ENCODE measurements at regions not wholly inside any gene's neighbourhood (a gene's known extent, or its start where the extent isn't known, plus 50 kb on each side); places are given as distances from the start of the nearest gene placed in this dataset.

DNA sequence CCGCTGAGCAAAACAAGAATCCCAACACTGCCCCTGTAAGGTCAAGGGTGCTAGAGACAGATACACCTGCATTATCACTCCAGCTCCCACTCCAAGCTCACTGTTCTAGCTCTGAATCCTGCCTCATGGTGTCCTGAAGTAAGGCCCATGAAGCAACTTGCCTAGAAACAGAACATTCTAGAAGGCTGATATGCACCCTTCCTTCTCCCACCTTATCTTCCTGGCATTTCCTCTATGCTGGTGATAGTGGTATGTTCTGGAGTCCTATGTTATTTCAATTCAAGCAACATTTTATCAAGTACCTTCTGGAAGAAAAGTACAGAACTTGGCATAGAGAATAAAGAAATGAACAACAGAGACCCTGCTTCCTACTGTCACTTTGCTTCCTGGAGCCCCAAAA is 317.1 kb upstream of the KAZN start (continued):
- TF ChIP-seq, protein P1, sequence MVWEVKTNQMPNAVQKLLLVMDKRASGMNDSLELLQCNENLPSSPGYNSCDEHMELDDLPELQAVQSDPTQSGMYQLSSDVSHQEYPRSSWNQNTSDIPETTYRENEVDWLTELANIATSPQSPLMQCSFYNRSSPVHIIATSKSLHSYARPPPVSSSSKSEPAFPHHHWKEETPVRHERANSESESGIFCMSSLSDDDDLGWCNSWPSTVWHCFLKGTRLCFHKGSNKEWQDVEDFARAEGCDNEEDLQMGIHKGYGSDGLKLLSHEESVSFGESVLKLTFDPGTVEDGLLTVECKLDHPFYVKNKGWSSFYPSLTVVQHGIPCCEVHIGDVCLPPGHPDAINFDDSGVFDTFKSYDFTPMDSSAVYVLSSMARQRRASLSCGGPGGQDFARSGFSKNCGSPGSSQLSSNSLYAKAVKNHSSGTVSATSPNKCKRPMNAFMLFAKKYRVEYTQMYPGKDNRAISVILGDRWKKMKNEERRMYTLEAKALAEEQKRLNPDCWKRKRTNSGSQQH (CRISPR knock-in tag; IDR thresholded peaks at IDR 0.05; ENCODE audit: low read depth), result no peak
- TF ChIP-seq, protein P2, sequence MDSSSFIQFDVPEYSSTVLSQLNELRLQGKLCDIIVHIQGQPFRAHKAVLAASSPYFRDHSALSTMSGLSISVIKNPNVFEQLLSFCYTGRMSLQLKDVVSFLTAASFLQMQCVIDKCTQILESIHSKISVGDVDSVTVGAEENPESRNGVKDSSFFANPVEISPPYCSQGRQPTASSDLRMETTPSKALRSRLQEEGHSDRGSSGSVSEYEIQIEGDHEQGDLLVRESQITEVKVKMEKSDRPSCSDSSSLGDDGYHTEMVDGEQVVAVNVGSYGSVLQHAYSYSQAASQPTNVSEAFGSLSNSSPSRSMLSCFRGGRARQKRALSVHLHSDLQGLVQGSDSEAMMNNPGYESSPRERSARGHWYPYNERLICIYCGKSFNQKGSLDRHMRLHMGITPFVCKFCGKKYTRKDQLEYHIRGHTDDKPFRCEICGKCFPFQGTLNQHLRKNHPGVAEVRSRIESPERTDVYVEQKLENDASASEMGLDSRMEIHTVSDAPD (CRISPR knock-in tag; IDR thresholded peaks at IDR 0.05), result no peak
- TF ChIP-seq PTBP1 (IDR thresholded peaks at IDR 0.05; ENCODE audit: low read depth, low read length, poor library complexity, severe bottlenecking) (no peak), ETV5 (CRISPR knock-in tag; IDR thresholded peaks at IDR 0.05; ENCODE audit: borderline replicate concordance) (no peak), KAT2B (IDR thresholded peaks at IDR 0.05; ENCODE audit: borderline replicate concordance, low read depth, low read length) (no peak)

GRCh38 chr1:14282707-14283106 is 315.8 kb upstream of the KAZN start:
- Histone ChIP-seq H2AFZ (ENCODE audit: low read length) (no peak overlapping the region), H3K9me3 (ENCODE audit: low read length) (no peaks in the 10 kb centered on the region), H3K27me3 (ENCODE audit: control insufficient read depth in 1 of 2, insufficient read depth in 2 of 2, low read length in 2 of 2) (no peaks in the 10 kb centered on the region), H3K9ac (ENCODE audit: insufficient read depth, low read depth, low read length) (no peak overlapping the region), H3K4me1 (ENCODE audit: insufficient read depth, low read length) (no peaks in the 10 kb centered on the region), H3K4me2 (ENCODE audit: low read depth, low read length) (no peak overlapping the region), H3K27ac (ENCODE audit: extremely low read length, insufficient read depth, low read length) (no peak overlapping the region), H3K36me3 (replicated peaks in 1 of 2; ENCODE audit: control insufficient read depth in 1 of 2, insufficient read depth in 2 of 2, low read length in 2 of 2) (no peaks in the 10 kb centered on the region), H3K79me2 (ENCODE audit: insufficient read depth, low read length) (no peaks in the 10 kb centered on the region), H3K4me3 (replicated peaks in 1 of 3; ENCODE audit: insufficient read depth in 1 of 3, low read depth in 2 of 3, low read length in 3 of 3) (no peak overlapping the region), H4K20me1 (ENCODE audit: insufficient read depth, low read length) (no peaks in the 10 kb centered on the region)
- ChIA-PET CTCF (ENCODE audit: low intra/inter-chr PET ratio, low total read pairs) (no interaction called here), POLR2A (no interaction called here)
- BruUV-seq (replicated peaks), result no TSS peak
- in situ Hi-C loops (cut with HindIII; ENCODE audit: extremely low pct_ligation_motif_present, low pct_unique_long_range_greater_than_20kb) (no loop called here), intact Hi-C loops (cut with micrococcal nuclease; ENCODE audit: unreplicated experiment) (no loop called here)
- WGBS (ENCODE audit: low lambda C conversion rate), result 2% methylated on average over 7 of the region's 7 CpGs
- no peak for ATAC-seq
- FAIRE-seq, result no peak
- DNase-seq (ENCODE audit: low spot score), result no peak
- TF ChIP-seq, protein P3, sequence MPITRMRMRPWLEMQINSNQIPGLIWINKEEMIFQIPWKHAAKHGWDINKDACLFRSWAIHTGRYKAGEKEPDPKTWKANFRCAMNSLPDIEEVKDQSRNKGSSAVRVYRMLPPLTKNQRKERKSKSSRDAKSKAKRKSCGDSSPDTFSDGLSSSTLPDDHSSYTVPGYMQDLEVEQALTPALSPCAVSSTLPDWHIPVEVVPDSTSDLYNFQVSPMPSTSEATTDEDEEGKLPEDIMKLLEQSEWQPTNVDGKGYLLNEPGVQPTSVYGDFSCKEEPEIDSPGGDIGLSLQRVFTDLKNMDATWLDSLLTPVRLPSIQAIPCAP (CRISPR knock-in tag; IDR thresholded peaks at IDR 0.05; ENCODE audit: low read depth), result no peak
- TF ChIP-seq TAF15 (IDR thresholded peaks at IDR 0.05; ENCODE audit: low read depth, low read length, poor library complexity, severe bottlenecking) (no peak), ZNF564 (CRISPR knock-in tag; IDR thresholded peaks at IDR 0.05) (no peak), ZNF3 (CRISPR knock-in tag; IDR thresholded peaks at IDR 0.05) (no peak), NR2F1 (CRISPR knock-in tag; IDR thresholded peaks at IDR 0.05) (no peak), PRDM10 (CRISPR knock-in tag; IDR thresholded peaks at IDR 0.05; ENCODE audit: low read depth) (no peak), ATF7-NPFF (CRISPR knock-in tag; IDR thresholded peaks at IDR 0.05; ENCODE audit: low read depth) (no peak), ONECUT2 (CRISPR knock-in tag; IDR thresholded peaks at IDR 0.05) (no peak), ZNF274 (CRISPR knock-in tag; IDR thresholded peaks at IDR 0.05) (no peak), ZNF205 (CRISPR knock-in tag; IDR thresholded peaks at IDR 0.05) (no peak)
- TF ChIP-seq, protein P4, sequence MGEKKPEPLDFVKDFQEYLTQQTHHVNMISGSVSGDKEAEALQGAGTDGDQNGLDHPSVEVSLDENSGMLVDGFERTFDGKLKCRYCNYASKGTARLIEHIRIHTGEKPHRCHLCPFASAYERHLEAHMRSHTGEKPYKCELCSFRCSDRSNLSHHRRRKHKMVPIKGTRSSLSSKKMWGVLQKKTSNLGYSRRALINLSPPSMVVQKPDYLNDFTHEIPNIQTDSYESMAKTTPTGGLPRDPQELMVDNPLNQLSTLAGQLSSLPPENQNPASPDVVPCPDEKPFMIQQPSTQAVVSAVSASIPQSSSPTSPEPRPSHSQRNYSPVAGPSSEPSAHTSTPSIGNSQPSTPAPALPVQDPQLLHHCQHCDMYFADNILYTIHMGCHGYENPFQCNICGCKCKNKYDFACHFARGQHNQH (CRISPR knock-in tag; IDR thresholded peaks at IDR 0.05), result no peak
